Hepatocyte (in vitro differentiated cells): ENCODE measurements at regions not wholly inside any gene's neighbourhood (a gene's known extent, or its start where the extent isn't known, plus 50 kb on each side); places are given as distances from the start of the nearest gene placed in this dataset.

ENCODE experiments used
- CTCF ChIP-seq: fragments of 200-600 bp; sonication (generic); IDR thresholded peaks from 2 replicates; pipeline ENCODE4 v1.5.1; 2016; ENCODE audit warnings: antibody characterized with exemption, mild to moderate bottlenecking; ENCODE audit not compliant: poor library complexity
- EZH2phosphoT487 ChIP-seq: fragments of 200-600 bp; sonication (generic); IDR thresholded peaks from one replicate; pipeline ENCODE4 v1.6.1; 2018; ENCODE audit warnings: antibody characterized with exemption, mild to moderate bottlenecking, low read depth, moderate library complexity; ENCODE audit not compliant: unreplicated experiment, severe bottlenecking

- TF ChIP-seq CTCF: no peak
- TF ChIP-seq EZH2phosphoT487: no peak
Measured at GRCh38 chr10:28879246-28879645, 201.9 kb downstream of the BAMBI start.
